GM19239 (cell line): ENCODE measurements at regions not wholly inside any gene's neighbourhood (a gene's known extent, or its start where the extent isn't known, plus 50 kb on each side); places are given as distances from the start of the nearest gene placed in this dataset.
"Not testable (repeated sequence)": the region's sequence is repeated elsewhere in the genome, so short reads cannot be mapped to it uniquely, and the experiment has no call there.

ENCODE experiments used
- DNase-seq: peaks from one replicate; pipeline ENCODE4 v3.0.0; 2011; ENCODE audit warnings: low spot score; ENCODE audit not compliant: insufficient read length
- FAIRE-seq: peaks from 2 replicates; lab custom pipeline; 2011; peaks lifted over from hg19 to GRCh38; lab: Jason Lieb, UNC

DNA sequence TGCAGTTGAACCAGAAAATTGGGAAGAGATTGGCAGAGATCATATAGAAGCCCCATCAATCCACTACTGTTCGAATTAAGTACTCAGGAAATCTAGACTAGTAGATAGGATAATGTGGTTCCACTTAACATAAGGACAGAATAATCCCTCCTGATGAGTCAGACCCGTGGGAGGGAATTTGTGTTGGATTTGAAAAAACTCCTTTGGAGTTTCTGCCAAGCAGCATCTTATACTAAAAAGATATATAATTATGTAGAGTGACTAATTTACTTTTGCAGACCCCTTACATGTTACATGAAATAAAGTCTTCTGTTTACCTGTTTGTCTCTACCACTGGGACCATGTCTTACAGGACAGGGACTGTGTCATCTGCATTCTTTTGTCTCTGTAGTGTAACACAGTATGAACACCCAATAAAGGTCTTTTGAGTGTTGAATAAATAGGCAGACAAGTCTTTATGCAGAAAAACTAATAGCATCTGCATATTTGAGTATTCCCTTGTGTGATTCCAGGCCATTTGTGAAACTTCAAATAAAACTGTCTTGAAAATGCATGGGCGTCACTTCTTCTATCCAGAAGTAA, 122.6 kb upstream of the DNAJC10 start:
- FAIRE-seq (no peak), DNase-seq (no peak)

- no peak for DNase-seq
Measured at GRCh38 chr2:182594286-182594685, 121.8 kb upstream of the DNAJC10 start.

GRCh38 chr2:182595650-182596049, 120.4 kb upstream of the DNAJC10 start:
- no peak for FAIRE-seq
- DNase-seq = no peak

More at GRCh38 chr2:182594286-182594685, 121.8 kb upstream of the DNAJC10 start:
- FAIRE-seq = no peak

DNA sequence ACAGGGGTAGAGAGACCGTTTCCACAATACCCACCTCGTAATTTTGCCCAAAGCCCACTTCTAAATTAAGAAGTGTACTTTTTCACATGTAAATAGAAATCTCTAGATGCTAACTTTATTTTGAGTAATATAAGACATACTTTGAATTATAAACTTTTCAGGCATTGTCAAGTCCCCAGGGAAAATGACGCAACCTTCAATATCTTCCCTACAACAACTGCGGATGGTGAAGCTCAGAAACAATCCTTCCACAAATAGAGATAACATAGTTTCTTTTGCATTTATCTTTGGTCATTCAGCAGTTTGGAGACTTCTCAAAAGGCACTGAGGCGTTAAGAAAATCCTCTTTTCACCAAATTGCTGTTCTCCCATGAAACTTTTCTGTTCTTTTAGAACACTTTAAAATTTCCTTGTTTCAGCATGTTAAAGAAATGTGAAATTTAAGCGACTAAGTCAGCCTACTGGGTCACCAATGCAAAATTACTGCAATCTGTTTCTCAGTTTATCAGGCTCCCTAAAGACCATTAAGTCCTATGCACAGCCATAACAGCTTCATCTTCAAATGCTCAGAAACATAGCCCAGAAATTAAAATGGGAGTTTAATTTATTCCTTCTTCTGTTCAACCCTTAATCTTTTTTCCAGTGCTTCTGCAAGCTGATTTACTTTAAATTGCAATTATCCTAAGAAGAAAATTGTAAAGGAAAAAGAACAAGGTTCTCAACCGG, 118.3 kb upstream of the DNAJC10 start:
- FAIRE-seq = no peak
- DNase-seq = no peak

DNA sequence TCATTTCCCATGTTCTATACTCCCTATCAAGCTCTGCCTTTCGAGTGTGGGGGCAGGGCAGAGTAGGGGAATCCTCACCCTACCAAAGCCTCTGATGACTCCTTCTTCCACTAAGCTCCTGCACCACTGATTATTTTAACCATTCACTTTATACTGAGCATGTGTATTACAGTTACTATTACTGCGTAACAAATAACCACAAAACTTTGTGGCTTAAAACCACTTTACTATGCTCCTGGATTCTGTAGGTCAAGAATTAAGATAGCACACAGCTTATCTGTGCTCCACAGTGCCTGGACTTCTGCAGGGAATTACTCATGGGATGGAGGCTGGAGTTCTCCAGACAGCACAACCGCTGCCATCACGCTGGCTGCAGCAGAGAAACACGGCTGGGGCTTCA, 117.4 kb upstream of the DNAJC10 start:
- FAIRE-seq (no peak), DNase-seq (no peak)

DNA sequence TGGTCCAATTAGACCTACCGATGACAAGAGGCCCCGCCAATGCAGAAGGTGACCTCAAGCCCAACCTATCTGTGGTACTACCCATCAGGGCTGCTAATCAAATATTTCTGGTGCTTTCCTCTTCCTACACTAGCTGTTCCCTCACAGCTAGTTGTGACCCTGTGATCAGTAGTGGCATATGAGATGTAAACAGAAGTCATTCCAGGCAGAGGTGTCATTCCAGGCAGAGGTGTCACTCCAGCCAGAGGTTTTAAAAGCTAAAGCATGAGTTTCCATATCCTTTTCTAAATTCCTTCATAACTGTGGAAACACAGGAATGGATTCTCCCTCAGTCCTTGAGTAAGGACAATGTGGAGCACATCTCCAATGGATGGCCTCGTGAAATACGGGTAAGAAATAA, 110.9 kb upstream of the DNAJC10 start:
- FAIRE-seq (no peak), DNase-seq (no peak)

- no peak for FAIRE-seq
- DNase-seq = no peak
Measured at GRCh38 chr2:182606728-182607681, 109.1 kb upstream of the DNAJC10 start.

- DNase-seq (no peak), FAIRE-seq (no peak)
Measured at GRCh38 chr2:182608181-182608845, 107.7 kb upstream of the DNAJC10 start.

GRCh38 chr2:182609005-182609404, 107.1 kb upstream of the DNAJC10 start:
- not testable (repeated sequence) for FAIRE-seq, DNase-seq

GRCh38 chr2:182610231-182610630, 105.8 kb upstream of the DNAJC10 start:
- DNase-seq (no peak), FAIRE-seq (no peak)

GRCh38 chr2:182611009-182611408, 105.0 kb upstream of the DNAJC10 start:
- FAIRE-seq (no peak), DNase-seq (no peak)

- FAIRE-seq (no peak), DNase-seq (no peak)
Measured at GRCh38 chr2:182615036-182615435, 101.0 kb upstream of the DNAJC10 start.

DNA sequence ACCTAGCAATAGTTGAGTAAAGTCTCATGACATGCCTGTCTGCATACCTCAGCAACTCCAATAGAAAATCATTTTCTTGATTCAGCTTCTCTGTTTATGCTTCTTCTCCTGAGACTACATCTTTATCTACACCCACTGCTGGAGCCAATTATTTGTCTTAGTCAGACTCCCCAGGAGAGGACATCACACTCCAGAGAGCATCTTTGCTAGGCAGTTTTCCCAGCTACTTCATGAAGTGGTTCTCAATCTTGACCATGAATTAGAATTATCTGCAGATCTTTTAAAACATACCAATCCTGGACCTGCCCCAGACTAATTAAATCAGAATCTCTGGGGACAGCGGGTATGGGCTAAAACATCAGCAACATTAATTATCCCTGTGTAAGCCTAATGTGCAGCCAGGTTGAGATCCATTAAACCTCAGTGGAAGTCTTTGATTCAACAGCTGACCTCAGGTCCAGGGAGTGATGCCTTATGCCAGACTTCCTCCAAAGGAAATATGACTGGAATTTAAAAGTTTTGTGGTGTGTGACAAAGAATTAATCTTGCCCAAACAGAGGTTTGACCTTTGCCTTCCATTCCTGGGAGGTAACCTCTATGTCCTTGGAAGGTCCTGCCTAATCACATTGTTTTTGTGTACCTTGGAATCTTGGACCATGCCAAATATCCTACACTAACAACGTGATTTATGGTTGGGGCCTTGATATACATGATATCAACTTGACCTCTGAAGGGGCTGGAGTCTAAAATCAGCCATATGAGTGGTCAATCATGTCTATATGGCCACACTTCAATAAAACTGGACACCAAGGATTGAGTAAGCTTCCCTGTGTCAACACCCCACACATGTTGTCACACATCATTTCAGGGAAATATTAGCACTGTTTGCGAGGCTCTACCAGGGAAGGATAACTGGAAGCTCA, 99.3 kb upstream of the DNAJC10 start:
- no peak for FAIRE-seq
- DNase-seq = no peak

DNA sequence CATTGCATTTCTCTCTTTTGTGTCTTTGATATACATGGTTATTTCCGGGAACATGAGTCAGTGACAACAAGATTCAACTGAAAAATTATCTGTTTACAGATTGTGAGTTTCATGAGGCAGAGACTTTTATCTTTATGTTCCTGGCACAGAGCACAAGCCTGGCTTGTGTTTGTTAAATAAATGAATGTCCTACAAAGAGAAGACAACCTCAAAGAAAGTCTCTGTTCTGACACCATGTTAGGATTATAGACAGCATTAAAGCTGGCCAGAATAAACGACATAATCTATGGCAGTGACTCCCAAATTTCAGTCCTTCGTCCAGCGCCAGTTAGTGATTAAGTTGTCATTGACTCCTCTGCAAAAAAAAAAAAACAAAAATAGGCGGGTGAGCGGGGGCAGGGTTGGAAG, 97.4 kb upstream of the DNAJC10 start:
- DNase-seq (no peak), FAIRE-seq (no peak)

GRCh38 chr2:182619276-182619675, 96.8 kb upstream of the DNAJC10 start:
- no peak for FAIRE-seq
- DNase-seq = no peak

DNA sequence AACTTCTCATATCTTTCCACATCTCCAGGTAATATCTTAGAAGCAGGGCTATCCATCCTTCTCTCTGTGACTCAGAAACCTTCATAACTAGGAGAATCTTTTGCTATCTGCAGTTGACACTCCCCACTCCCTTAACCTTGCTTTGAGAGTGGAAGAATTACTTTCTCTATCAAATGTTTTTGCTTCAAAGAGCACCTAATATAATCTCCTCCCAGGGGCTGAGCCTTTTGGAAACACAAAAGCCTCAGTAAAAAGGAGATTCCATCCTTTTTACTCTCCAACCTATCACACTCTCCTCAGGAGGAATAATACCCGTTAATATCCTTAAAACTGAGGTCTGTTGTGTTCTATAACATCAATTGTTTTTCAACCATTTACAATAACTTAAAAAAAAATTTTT, 94.9 kb upstream of the DNAJC10 start:
- DNase-seq = no peak
- FAIRE-seq = no peak

DNA sequence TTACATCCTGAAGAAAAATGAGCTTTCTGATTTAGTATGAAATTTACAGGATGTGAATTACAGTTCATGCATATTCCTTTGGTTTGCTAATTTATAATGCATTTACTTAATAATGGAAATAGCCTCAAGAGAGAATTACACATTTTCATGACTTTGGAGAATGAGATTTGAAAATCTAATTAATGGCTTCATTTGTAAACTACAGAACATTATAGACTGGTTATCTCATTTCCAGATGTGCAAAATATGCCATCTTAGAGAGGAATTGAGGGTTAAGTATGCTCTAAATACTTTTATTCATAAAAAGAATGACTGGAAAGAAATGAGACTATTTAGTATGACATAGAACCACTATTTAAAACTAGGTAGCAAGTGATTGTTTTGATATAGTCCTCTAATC, 94.2 kb upstream of the DNAJC10 start:
- FAIRE-seq (no peak), DNase-seq (no peak)

DNA sequence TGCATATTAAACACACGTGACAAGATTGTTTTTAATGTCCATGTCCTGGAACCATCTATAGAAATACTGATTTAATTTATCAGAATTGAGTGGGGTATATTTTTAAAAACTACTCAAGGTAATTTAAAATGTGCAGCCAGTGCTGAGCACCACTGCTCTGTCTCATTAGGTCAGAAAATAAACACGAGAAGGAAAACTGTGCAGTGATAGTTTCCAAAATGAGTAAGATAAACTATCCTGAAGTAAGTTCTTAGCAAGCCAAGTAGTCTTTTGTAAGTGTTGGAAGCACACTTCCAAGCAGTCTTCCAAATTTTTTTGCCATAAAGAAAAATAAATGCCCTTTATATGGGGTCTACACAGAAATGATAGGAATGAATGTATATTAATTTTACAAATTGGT, 93.8 kb upstream of the DNAJC10 start:
- DNase-seq (no peak), FAIRE-seq (no peak)

DNA sequence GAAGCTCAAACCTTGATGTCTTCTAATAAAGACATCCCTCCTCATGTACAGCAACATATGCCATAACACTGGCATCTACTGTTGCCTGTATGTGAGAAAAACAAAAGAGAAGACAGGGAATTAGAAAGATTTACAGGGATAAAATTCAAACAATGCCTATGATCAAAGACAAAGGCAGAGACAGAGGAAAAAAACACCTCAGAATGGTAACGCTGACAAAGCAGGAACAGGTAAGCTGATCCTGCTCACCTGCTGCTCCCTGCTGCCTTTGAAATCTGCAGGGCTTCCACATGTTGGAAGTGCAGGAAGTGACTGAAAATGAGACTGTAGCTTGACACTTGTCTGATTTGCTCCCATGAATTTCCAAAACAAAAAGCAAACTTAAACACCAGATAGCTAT, 90.2 kb upstream of the DNAJC10 start:
- DNase-seq (no peak), FAIRE-seq (no peak)
